Muscle of back (tissue), 3 donors: ENCODE measurements at regions not wholly inside any gene's neighbourhood (a gene's known extent, or its start where the extent isn't known, plus 50 kb on each side); places are given as distances from the start of the nearest gene placed in this dataset.
"Not testable (repeated sequence)": the region's sequence is repeated elsewhere in the genome, so short reads cannot be mapped to it uniquely, and the experiment has no call there.

Experiments
- DNase-seq, 3 donors: peaks; one replicate each; pipeline versions ENCODE4 v3.0.0 to v3.0.0-alpha.2; 2013

GRCh38 chr13:64546371-64546770 is 2683.8 kb downstream of the PCDH9 start:
- DNase-seq, result no peak

- DNase-seq, result peak in 2 of 3 donors; percentile 23 to 56
These were observed 2689.2 kb downstream of the PCDH9 start for GRCh38 chr13:64540976-64541375.

GRCh38 chr13:64540468-64540867 is 2689.7 kb downstream of the PCDH9 start:
- DNase-seq, result no peak

- DNase-seq, result no peak
These were observed 2691.4 kb downstream of the PCDH9 start for GRCh38 chr13:64538711-64539110.

GRCh38 chr13:64534302-64534701 is 2695.8 kb downstream of the PCDH9 start:
- DNase-seq, result no peak

GRCh38 chr13:64531400-64531799 is 2698.7 kb downstream of the PCDH9 start:
- DNase-seq, result no peak

- DNase-seq, result no peak
These were observed 2700.2 kb downstream of the PCDH9 start for GRCh38 chr13:64529874-64530485.

- no peak for DNase-seq
These were observed 2701.3 kb downstream of the PCDH9 start for GRCh38 chr13:64528838-64529237.

- no peak for DNase-seq
These were observed 2702.6 kb downstream of the PCDH9 start for GRCh38 chr13:64527561-64527960.

- DNase-seq, result no peak
These were observed 2704.4 kb downstream of the PCDH9 start for GRCh38 chr13:64525687-64526086.

- peak in 2 of 3 donors; percentile 17 to 26 for DNase-seq
These were observed 2719.4 kb downstream of the PCDH9 start for GRCh38 chr13:64510747-64511146.

GRCh38 chr13:64506246-64506645 is 2723.9 kb downstream of the PCDH9 start:
- DNase-seq, result peak in 2 of 3 donors; percentile 3 to 32

- DNase-seq, result peak in 2 of 3 donors; percentile 33 to 35
These were observed 2724.7 kb downstream of the PCDH9 start for GRCh38 chr13:64505336-64505910.

- DNase-seq, result no peak
These were observed 2741.4 kb downstream of the PCDH9 start for GRCh38 chr13:64488731-64489130.

GRCh38 chr13:64482373-64482772 is 2747.8 kb downstream of the PCDH9 start:
- DNase-seq, result no peak

GRCh38 chr13:64480672-64481071 is 2749.5 kb downstream of the PCDH9 start:
- peak in 1 of 3 donors; percentile 40 for DNase-seq

- DNase-seq, result no peak
These were observed 2749.9 kb downstream of the PCDH9 start for GRCh38 chr13:64480211-64480610.

- no peak for DNase-seq
These were observed 2753.0 kb downstream of the PCDH9 start for GRCh38 chr13:64477146-64477545.

GRCh38 chr13:64476041-64476568 is 2754.0 kb downstream of the PCDH9 start:
- not testable (repeated sequence) for DNase-seq

- peak; percentile 32 to 56 (median 37) for DNase-seq
These were observed 2758.2 kb downstream of the PCDH9 start for GRCh38 chr13:64471916-64472315.

- no peak for DNase-seq
These were observed 2759.4 kb downstream of the PCDH9 start for GRCh38 chr13:64470751-64471150.

GRCh38 chr13:64459778-64460177 is 2770.4 kb downstream of the PCDH9 start:
- no peak for DNase-seq

GRCh38 chr13:64457976-64458375 is 2772.2 kb downstream of the PCDH9 start:
- DNase-seq, result peak; percentile 19 to 59 (median 51)

- no peak for DNase-seq
These were observed 2775.0 kb downstream of the PCDH9 start for GRCh38 chr13:64455124-64455523.
